ENCODE measurements at regions not wholly inside any gene's neighbourhood (a gene's known extent, or its start where the extent isn't known, plus 50 kb on each side); places are given as distances from the start of the nearest gene placed in this dataset.

DNA sequence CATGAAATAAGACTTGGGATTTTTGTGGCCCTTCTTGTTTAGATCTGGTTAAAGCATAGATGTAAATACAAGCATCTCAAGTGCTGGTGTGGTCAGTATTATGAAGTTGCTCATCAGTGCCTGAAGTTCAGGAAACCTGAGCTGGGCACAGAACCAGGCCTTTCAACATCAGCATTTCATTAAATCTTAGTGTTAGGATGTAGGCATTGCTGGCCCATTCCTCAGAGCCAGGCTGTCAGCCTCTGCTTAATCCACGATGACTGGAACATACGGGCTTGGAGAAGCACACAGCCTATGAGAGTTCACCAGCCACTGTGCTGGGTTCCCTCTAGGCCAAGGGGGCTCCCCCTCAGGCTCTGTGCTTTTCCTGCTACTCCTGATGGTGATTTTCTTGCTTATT is 270.2 kb downstream of the EN1 start:
- TF ChIP-seq, protein P1, sequence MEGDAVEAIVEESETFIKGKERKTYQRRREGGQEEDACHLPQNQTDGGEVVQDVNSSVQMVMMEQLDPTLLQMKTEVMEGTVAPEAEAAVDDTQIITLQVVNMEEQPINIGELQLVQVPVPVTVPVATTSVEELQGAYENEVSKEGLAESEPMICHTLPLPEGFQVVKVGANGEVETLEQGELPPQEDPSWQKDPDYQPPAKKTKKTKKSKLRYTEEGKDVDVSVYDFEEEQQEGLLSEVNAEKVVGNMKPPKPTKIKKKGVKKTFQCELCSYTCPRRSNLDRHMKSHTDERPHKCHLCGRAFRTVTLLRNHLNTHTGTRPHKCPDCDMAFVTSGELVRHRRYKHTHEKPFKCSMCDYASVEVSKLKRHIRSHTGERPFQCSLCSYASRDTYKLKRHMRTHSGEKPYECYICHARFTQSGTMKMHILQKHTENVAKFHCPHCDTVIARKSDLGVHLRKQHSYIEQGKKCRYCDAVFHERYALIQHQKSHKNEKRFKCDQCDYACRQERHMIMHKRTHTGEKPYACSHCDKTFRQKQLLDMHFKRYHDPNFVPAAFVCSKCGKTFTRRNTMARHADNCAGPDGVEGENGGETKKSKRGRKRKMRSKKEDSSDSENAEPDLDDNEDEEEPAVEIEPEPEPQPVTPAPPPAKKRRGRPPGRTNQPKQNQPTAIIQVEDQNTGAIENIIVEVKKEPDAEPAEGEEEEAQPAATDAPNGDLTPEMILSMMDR (conservative IDR thresholded peaks at IDR 0.05; ENCODE audit: low read length) = no peak
- TF ChIP-seq EZH2phosphoT487 (IDR thresholded peaks at IDR 0.05; ENCODE audit: borderline replicate concordance) = no peak
